Common myeloid progenitor, CD34-positive (primary cell): ENCODE measurements at regions not wholly inside any gene's neighbourhood (a gene's known extent, or its start where the extent isn't known, plus 50 kb on each side); places are given as distances from the start of the nearest gene placed in this dataset.

Source experiments
- CTCF ChIA-PET: fragments of 350-600 bp; sonication (Branson Sonifier 250); formaldehyde crosslinking; loops from one replicate; lab custom pipeline; 2021; ENCODE audit warnings: antibody characterized with exemption; lab: Charles Lee
- POLR2A ChIA-PET: fragments of 350-600 bp; sonication (Branson Sonifier 250); formaldehyde crosslinking; loops from one replicate; lab custom pipeline; 2021; ENCODE audit warnings: antibody characterized with exemption; lab: Charles Lee
- DNase-seq, 3 donors: peaks; one replicate each; pipeline versions ENCODE4 v3.0.0 to v3.0.0-alpha.2; 2013
- H3K27ac ChIP-seq, 2 experiments: 1 replicate in 1 of 2; 2 replicates in 1 of 2; pipeline ENCODE4 v1.7.0; 2013; ENCODE audit warnings: inconsistent platforms in 2 of 2, low read length in 2 of 2, mild to moderate bottlenecking in 2 of 2, low read depth in 1 of 2, moderate library complexity in 1 of 2; ENCODE audit not compliant: severe bottlenecking in 2 of 2, insufficient read depth in 1 of 2, poor library complexity in 1 of 2
- H3K27me3 ChIP-seq, 5 experiments: replicated peaks in 2 of 5; 1 replicate in 3 of 5; 2 replicates in 2 of 5; pipeline versions ENCODE4 v1.6.1 to v1.7.0; 2013; ENCODE audit warnings: low read length in 4 of 5, mild to moderate bottlenecking in 2 of 5, moderate library complexity in 2 of 5, inconsistent platforms in 1 of 5; ENCODE audit not compliant: insufficient read depth in 5 of 5, control insufficient read depth in 4 of 5
- H3K36me3 ChIP-seq, 4 experiments: 1 replicate in 2 of 4; 2 replicates in 2 of 4; pipeline versions ENCODE4 v1.6.1 to v1.7.0; 2013; ENCODE audit warnings: low read length in 3 of 4, control low read depth in 1 of 4, mild to moderate bottlenecking in 1 of 4; ENCODE audit not compliant: control insufficient read depth in 4 of 4, insufficient read depth in 4 of 4
- H3K4me1 ChIP-seq, 4 experiments: 1 replicate in 3 of 4; 2 replicates in 1 of 4; pipeline versions ENCODE4 v1.6.1 to v1.7.1; 2013; ENCODE audit warnings: low read length in 3 of 4, mild to moderate bottlenecking in 3 of 4, control low read depth in 1 of 4, inconsistent platforms in 1 of 4, moderate library complexity in 1 of 4; ENCODE audit not compliant: control insufficient read depth in 4 of 4, insufficient read depth in 4 of 4; ENCODE audit errors: control extremely low read depth in 1 of 4
- H3K4me3 ChIP-seq, 7 experiments: 1 replicate in 4 of 7; 2 replicates in 3 of 7; pipeline versions ENCODE4 v1.5.1 to v1.7.0; 2013; ENCODE audit warnings: mild to moderate bottlenecking in 7 of 7, low read length in 6 of 7, moderate library complexity in 6 of 7, inconsistent platforms in 2 of 7, low read depth in 2 of 7, control low read depth in 1 of 7; ENCODE audit not compliant: insufficient read depth in 4 of 7, control insufficient read depth in 1 of 7; ENCODE audit errors: extremely low read depth in 1 of 7
- H3K9me3 ChIP-seq, 5 experiments: 1 replicate in 4 of 5; 2 replicates in 1 of 5; pipeline versions ENCODE4 v1.6.1 to v1.7.1; 2013; ENCODE audit warnings: low read length in 4 of 5, mild to moderate bottlenecking in 2 of 5, inconsistent platforms in 1 of 5, low read depth in 1 of 5, moderate library complexity in 1 of 5; ENCODE audit not compliant: control insufficient read depth in 4 of 5, insufficient read depth in 2 of 5; ENCODE audit errors: control extremely low read depth in 1 of 5
- WGBS: methylation state at CpG from one replicate; pipeline ENCODE4 v1.1.5; 2013; ENCODE audit not compliant: insufficient coverage; 5-methylcytosine and 5-hydroxymethylcytosine counted together

GRCh38 chr2:199594443-199594842, 136.7 kb upstream of the SATB2 start:
- no peaks in the 10 kb centered on the region for H3K36me3 ChIP-seq
- DNase-seq, result no peak
- H3K27ac ChIP-seq, result no peak overlapping the region
- POLR2A ChIA-PET, result no interaction called here
- no peaks in the 10 kb centered on the region for H3K27me3 ChIP-seq
- peaks cover 7 to 14% (median 9%) of the 10 kb centered on the region in 4 experiments for H3K4me1 ChIP-seq
- no peak overlapping the region for H3K4me3 ChIP-seq
- CTCF ChIA-PET, result interaction anchor here (1.7 kb wide), 1 partner anchor 13 kb away, joined by 3 read pairs; no protein-coding TSS in a partner anchor
- no peaks in the 10 kb centered on the region for H3K9me3 ChIP-seq
- WGBS, result no CpG with 5 or more reads among the region's 5 CpGs

- Histone ChIP-seq H3K27me3 (no peaks in the 10 kb centered on the region), H3K4me1 (no peaks in the 10 kb centered on the region), H3K4me3 (no peak overlapping the region), H3K36me3 (no peaks in the 10 kb centered on the region), H3K27ac (no peak overlapping the region), H3K9me3 (no peaks in the 10 kb centered on the region)
- DNase-seq, result no peak
- ChIA-PET CTCF (no interaction called here), POLR2A (no interaction called here)
- 91% methylated on average over 4 of the region's 4 CpGs for WGBS
Measured at GRCh38 chr2:199591826-199592225, 134.1 kb upstream of the SATB2 start.

- CTCF ChIA-PET, result interaction anchor here (1.1 kb wide), 1 partner anchor 8 kb away, joined by 3 read pairs; no protein-coding TSS in a partner anchor
- no peak overlapping the region for H3K4me3 ChIP-seq
- 100% methylated on average over 2 of the region's 5 CpGs for WGBS
- no peak for DNase-seq
- H3K36me3 ChIP-seq, result no peaks in the 10 kb centered on the region
- H3K9me3 ChIP-seq, result no peaks in the 10 kb centered on the region
- POLR2A ChIA-PET, result no interaction called here
- no peak overlapping the region for H3K27ac ChIP-seq
- H3K4me1 ChIP-seq, result no peaks in the 10 kb centered on the region
- H3K27me3 ChIP-seq, result no peaks in the 10 kb centered on the region
Measured at GRCh38 chr2:199590321-199591203, 132.8 kb upstream of the SATB2 start.

GRCh38 chr2:199589306-199589705, 131.6 kb upstream of the SATB2 start:
- 81% methylated on average over 11 of the region's 11 CpGs for whole genome bisulfite sequencing

GRCh38 chr2:199588054-199588453, 130.3 kb upstream of the SATB2 start:
- ChIA-PET POLR2A (no interaction called here), CTCF (no interaction called here)
- no peak overlapping the region for H3K27ac ChIP-seq
- no peaks in the 10 kb centered on the region for H3K9me3 ChIP-seq
- no peaks in the 10 kb centered on the region for H3K4me1 ChIP-seq
- H3K27me3 ChIP-seq, result no peaks in the 10 kb centered on the region
- H3K36me3 ChIP-seq, result no peaks in the 10 kb centered on the region
- no peak for DNase-seq
- WGBS, result 97% methylated on average over 3 of the region's 3 CpGs
- no peak overlapping the region for H3K4me3 ChIP-seq

More at GRCh38 chr2:199589306-199589705, 131.6 kb upstream of the SATB2 start:
- Histone ChIP-seq H3K36me3 (no peaks in the 10 kb centered on the region), H3K27me3 (no peaks in the 10 kb centered on the region), H3K4me1 (no peaks in the 10 kb centered on the region), H3K27ac (no peak overlapping the region), H3K9me3 (no peaks in the 10 kb centered on the region), H3K4me3 (no peak overlapping the region)
- ChIA-PET POLR2A (no interaction called here), CTCF (interaction anchor here (1.1 kb wide), 1 partner anchor 10 kb away, joined by 3 read pairs; no protein-coding TSS in a partner anchor)
- DNase-seq, result peak in 2 of 3 donors; percentile 37 to 73

- CTCF ChIA-PET, result interaction anchor here (0.9 kb wide), 1 partner anchor 284 kb away, joined by 3 read pairs; no protein-coding TSS in a partner anchor
- 100% methylated on average over 1 of the region's 2 CpGs for WGBS
- POLR2A ChIA-PET, result no interaction called here
- Histone ChIP-seq H3K4me3 (no peak overlapping the region), H3K27ac (no peak overlapping the region), H3K36me3 (no peaks in the 10 kb centered on the region), H3K4me1 (peaks cover 0 to 3% (median 0%) of the 10 kb centered on the region in 4 experiments), H3K27me3 (no peaks in the 10 kb centered on the region), H3K9me3 (no peaks in the 10 kb centered on the region)
- DNase-seq, result no peak
Measured at GRCh38 chr2:199586646-199587045, 128.9 kb upstream of the SATB2 start.

GRCh38 chr2:199583676-199584075, 125.9 kb upstream of the SATB2 start:
- Histone ChIP-seq H3K36me3 (no peaks in the 10 kb centered on the region), H3K27me3 (no peaks in the 10 kb centered on the region), H3K9me3 (no peaks in the 10 kb centered on the region), H3K4me1 (peaks cover 0 to 5% (median 0%) of the 10 kb centered on the region in 4 experiments), H3K27ac (no peak overlapping the region), H3K4me3 (no peak overlapping the region)
- POLR2A ChIA-PET, result no interaction called here
- 52% methylated on average over 3 of the region's 3 CpGs for WGBS
- no peak for DNase-seq
- CTCF ChIA-PET, result no interaction called here
